ENCODE measurements at regions not wholly inside any gene's neighbourhood (a gene's known extent, or its start where the extent isn't known, plus 50 kb on each side); places are given as distances from the start of the nearest gene placed in this dataset.

DNA sequence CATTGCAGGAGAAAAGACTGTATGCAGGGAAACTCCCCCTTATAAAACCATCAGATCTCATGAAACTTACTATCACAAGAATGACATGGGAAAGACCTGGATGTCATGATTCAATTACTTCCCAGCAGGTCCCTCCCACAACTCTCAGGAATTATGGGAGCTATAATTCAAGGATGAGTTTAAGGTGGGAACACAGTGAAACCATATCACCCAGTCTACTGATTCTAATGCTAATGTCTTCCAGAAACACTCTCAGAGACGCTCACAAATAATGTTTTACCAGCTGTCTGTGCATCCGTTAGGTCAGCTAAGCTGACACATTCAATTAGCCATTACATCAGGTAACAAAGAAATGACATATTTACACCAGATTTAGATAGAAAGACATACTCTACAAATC, 637.9 kb downstream of the NLGN4Y start:
- DNase-seq (ENCODE audit: low read depth in 2 of 2) = no peak

GRCh38 chrY:15179890-15180289, 655.6 kb downstream of the NLGN4Y start:
- no peak for DNase-seq (ENCODE audit: low read depth in 2 of 2)

- no peak for DNase-seq (ENCODE audit: low read depth in 2 of 2)
Measured at GRCh38 chrY:15229056-15229455, 704.7 kb downstream of the NLGN4Y start.

DNA sequence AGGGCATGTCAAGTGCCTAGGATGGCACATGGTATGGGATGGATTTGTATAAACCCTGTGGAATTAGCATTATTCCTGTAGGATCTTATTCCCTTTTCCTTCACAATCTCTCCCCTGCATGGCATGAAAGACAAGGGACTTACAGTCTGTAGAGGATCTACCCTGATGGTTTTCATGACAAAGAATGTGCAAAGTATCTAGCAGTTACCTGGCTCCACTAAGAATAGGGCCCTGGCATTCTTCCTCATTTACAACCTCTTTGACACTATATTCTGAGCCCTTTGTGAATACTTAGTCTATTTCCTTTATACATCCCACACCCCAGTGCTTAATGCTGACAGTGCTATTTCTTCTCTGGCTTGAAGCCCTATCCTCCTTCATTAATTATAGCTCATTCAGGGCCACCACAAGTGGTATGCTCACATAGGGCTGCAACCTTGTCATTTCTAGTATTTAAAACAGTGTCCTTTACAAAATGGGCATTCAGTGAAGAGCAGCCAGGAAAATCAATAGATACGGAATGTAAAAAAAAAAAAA, 715.3 kb downstream of the NLGN4Y start:
- DNase-seq (ENCODE audit: low read depth in 2 of 2) = no peak

DNA sequence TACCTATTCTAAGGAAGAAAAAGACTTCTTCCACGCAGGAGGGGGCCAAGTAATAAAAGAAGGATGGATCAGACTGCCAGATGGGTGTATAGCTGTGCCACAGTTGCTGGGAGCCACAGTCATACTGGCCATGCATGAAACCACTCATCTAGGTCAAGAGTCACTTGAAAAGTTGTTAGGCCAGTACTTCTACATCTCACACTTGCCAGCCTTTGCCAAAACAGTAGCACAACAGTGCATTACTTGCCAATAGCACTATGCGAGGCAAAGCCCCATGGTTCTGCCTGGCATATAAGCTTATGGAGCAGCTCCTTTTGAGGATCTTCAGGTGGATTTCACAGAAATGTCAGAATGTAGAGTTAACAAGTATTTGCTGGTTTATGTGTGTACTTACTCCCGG, 735.0 kb downstream of the NLGN4Y start:
- no peak for DNase-seq (ENCODE audit: low read depth in 2 of 2)

GRCh38 chrY:15286572-15286971, 762.2 kb downstream of the NLGN4Y start:
- no peak for DNase-seq (ENCODE audit: low read depth in 2 of 2)

GRCh38 chrY:15289821-15290220, 765.5 kb downstream of the NLGN4Y start:
- DNase-seq (ENCODE audit: low read depth in 2 of 2) = no peak

DNA sequence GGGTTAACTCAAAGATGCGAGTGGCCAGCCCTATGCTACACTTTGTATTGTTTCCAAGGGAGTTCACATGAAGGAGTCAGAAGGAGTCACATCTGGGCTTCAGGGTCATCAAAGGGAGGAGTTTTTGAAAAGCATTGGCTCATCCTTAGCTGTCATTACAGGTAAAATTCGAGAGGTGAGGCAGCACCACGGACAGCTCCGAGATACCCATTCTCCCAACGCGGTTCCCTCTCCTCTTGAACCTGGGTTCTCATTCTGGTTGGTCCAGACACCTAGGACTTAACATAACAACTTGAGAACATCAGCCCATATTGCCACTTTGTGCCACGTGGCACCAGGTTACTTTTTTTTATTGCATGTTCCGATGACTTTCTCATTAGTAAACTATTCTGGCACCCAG, 768.6 kb downstream of the NLGN4Y start:
- no peak for DNase-seq (ENCODE audit: low read depth in 2 of 2)

DNA sequence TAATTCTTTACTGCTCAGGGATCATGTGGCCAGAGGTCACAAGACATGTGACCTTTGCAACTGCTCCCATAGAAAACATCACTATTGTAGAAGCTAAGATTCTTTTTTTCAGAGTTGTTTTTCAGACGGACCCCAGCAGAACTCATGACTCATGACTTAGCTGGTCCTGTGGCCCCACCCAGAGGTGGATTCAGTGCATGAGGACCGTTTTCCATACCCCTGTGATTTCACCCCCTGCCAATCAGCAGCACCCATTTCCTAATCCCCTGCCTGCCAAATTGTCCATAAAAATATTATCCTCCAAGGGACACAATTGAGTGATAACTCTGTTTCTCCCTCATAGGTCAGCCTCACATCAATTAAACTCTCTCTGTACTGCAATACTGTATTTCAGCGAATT, 777.5 kb downstream of the NLGN4Y start:
- no peak for DNase-seq (ENCODE audit: low read depth in 2 of 2)

- DNase-seq (ENCODE audit: low read depth in 2 of 2) = peak in 1 of 2 experiments; percentile 0
Measured at GRCh38 chrY:15312166-15312565, 787.8 kb downstream of the NLGN4Y start.

GRCh38 chrY:15324189-15324588, 799.9 kb downstream of the NLGN4Y start:
- peak in 1 of 2 experiments; percentile 1 for DNase-seq (ENCODE audit: low read depth in 2 of 2)

- DNase-seq (ENCODE audit: low read depth in 2 of 2) = peak; percentile 18 to 30
Measured at GRCh38 chrY:15325201-15325600, 800.9 kb downstream of the NLGN4Y start.

- no peak for DNase-seq (ENCODE audit: low read depth in 2 of 2)
Measured at GRCh38 chrY:15326673-15327072, 802.3 kb downstream of the NLGN4Y start.

- DNase-seq (ENCODE audit: low read depth in 2 of 2) = no peak
Measured at GRCh38 chrY:15328848-15329247, 804.5 kb downstream of the NLGN4Y start.

DNA sequence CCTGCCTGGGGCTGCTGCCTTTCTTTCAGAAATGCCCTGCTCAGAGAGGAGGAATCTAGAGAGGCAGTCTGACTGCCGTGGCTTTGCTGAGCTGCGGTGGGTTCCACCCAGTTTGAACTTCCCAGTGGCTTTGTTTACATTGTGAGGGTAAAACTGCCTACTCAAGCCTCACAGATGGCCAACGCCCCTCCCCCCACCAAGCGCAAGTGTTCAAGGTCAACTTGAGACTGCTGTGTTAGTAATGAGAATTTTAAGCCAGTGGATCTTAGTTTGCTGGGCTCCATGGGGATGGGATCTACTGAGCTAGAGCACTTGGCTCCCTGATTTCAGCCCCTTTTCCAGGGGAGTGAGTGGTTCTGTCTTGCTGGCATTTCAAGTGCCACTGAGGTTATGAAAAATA, 819.2 kb downstream of the NLGN4Y start:
- no peak for DNase-seq (ENCODE audit: low read depth in 2 of 2)

DNA sequence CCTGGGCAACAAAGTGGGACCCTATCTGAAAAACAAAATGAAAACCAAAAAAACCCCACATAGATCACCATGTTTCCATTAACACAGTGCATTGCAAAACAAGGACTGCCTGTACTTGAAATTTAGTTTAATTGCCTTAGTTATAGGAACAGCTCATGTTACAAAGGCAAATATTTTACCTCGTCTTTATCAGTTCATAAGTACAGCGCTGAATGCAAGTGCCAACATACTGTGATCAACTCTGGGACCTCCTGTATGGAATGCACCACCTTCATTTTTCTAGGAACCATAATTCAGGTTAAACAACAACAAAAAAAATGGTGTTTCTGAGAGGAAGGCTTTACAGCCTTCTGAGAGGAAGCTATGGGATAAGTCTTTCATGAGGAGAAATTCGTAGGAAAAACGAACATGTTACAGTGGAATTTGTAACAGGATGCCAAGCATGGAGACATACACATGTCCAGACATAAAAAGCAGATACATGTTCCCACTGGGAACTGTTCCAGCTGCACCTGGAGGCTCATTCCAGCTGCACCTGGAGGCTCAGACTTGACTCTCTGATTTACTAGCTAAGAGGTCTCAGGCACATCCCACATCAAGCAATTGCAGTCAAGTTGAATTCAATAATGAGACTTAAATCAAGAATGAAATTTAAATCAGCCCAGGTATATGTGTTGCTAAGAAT, 821.3 kb downstream of the NLGN4Y start:
- DNase-seq (ENCODE audit: low read depth in 2 of 2) = no peak

DNA sequence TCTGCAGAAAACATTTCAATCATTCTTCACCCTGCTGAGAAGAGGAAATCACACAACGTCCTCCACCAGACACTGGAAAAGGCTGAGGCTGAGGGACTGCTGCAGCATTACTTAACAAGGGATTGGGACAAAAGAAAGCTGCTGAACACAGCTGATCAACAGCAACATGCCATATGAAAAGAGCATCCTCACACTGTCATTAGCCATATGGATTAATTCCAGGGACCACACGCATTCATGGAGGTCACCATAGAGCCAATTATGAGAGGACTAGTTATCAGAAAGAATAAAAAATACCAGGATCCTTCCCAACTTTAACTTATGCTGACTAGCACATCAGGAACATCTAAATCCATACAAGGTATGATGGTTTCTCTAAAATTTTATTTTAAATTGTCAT, 825.0 kb downstream of the NLGN4Y start:
- no peak for DNase-seq (ENCODE audit: low read depth in 2 of 2)

- no peak for DNase-seq (ENCODE audit: low read depth in 2 of 2)
Measured at GRCh38 chrY:15355321-15355720, 831.0 kb downstream of the NLGN4Y start.

DNA sequence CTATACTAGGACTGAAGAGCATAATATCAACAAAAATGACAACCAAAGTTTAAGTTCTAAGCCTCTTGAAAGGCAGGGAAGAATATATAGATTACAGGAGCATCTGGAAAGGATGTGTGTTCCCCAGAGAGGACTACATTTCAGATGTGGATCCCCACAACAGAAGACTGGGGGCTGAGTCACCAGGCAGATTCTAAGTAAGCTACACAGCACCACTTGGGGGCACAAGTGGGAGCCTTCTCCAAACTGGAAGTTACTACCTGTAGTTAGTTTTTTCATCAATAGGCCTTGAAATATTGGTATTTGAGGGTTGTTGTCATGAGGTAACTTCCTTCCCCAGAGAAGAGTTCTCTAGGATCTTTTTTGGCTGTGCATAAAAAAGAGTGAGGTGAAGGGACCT, 836.1 kb downstream of the NLGN4Y start:
- DNase-seq (ENCODE audit: low read depth in 2 of 2) = peak; percentile 3 to 4

DNA sequence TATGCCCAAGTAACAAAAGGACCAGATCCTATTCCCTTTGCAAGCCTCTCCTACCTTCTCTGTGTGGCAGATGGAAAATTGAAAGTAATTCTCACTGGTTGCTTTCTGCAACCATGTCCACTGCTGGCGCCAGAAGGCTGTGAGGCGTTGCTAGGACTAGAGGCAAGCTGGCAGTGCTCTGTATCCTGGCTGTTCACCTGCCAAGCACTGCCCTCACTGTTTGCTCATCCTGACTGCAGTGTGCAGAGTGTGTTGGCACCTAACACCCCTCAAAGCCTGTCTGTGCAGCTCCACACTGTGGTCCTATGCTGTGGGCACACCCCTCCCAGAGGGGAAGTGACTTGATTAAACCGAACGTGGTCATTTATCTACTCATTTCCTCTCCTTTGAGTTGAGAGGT, 840.7 kb downstream of the NLGN4Y start:
- DNase-seq (ENCODE audit: low read depth in 2 of 2) = no peak

- peak; percentile 5 to 10 for DNase-seq (ENCODE audit: low read depth in 2 of 2)
Measured at GRCh38 chrY:15368786-15369185, 844.5 kb downstream of the NLGN4Y start.

- no peak for DNase-seq (ENCODE audit: low read depth in 2 of 2)
Measured at GRCh38 chrY:15385178-15385577, 860.8 kb downstream of the NLGN4Y start.

- no peak for DNase-seq (ENCODE audit: low read depth in 2 of 2)
Measured at GRCh38 chrY:15397556-15398280, 873.4 kb downstream of the NLGN4Y start.
